ENCODE measurements at regions not wholly inside any gene's neighbourhood (a gene's known extent, or its start where the extent isn't known, plus 50 kb on each side); places are given as distances from the start of the nearest gene placed in this dataset.
A peak's percentile ranks its signal among the peaks of the same experiment; 100 is the strongest.

DNA sequence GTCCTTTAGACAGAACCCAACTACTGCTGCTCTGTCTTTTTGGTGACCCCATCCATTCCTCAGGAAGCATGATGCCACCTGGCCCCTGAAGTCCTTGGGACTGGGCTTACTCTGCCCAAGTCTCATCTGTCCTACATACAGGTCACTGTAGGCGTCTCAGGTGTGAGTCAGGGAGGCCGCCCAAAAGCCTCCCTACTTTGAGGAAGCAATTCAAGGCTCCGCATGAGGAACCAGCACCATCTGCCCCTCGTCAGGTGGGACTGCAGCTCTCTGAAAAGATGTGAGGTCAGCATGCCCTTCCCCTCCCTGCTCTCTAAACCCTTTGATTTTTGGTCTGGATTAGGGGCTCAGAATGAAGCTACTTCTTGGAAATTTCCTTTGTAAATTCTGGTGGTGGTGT lies 354.8 kb downstream of the CXCL12 start:
- no peaks in the 10 kb centered on the region for H3K9me3 ChIP-seq (ENCODE audit: insufficient read depth in 2 of 2, low read depth in 1 of 2, low read length in 1 of 2)
- H3K4ac ChIP-seq (replicated peaks; ENCODE audit: insufficient read length, low read depth, low read length): no peak overlapping the region
- no peaks in the 10 kb centered on the region for H3K27me3 ChIP-seq (replicated peaks in 1 of 4; ENCODE audit: control insufficient read depth in 3 of 4, extremely low read depth in 1 of 4, insufficient read depth in 3 of 4, low read length in 3 of 4)
- no peak overlapping the region for H3K4me3 ChIP-seq (ENCODE audit: extremely low read depth in 1 of 4, insufficient read depth in 2 of 4, low read depth in 3 of 4, low read length in 4 of 4)
- peak in 1 of 2 experiments; percentile 44 for DNase-seq (ENCODE audit: low read depth in 1 of 2, low spot score in 2 of 2)
- POLR2A ChIA-PET (ENCODE audit: partially characterized antibody): no interaction called here
- H3K14ac ChIP-seq (ENCODE audit: insufficient read length): no peak overlapping the region
- CTCF ChIA-PET (ENCODE audit: partially characterized antibody): interaction anchor here (0.7 to 2.2 kb wide), 9 partner anchors 8 to 359 kb away, joined by 3 to 7 read pairs (median 5); no protein-coding TSS in a partner anchor
- no peaks in the 10 kb centered on the region for H3K79me2 ChIP-seq (ENCODE audit: control insufficient read depth in 1 of 2, insufficient read depth in 2 of 2, low read length in 2 of 2)
- no peak overlapping the region for H3K56ac ChIP-seq (replicated peaks; ENCODE audit: insufficient read length, low read depth, low read length)
- no peak overlapping the region for H3K18ac ChIP-seq (ENCODE audit: extremely low read depth, low read length)
- no peaks in the 10 kb centered on the region for H3K4me1 ChIP-seq (replicated peaks in 1 of 4; ENCODE audit: control insufficient read depth in 3 of 4, insufficient read depth in 4 of 4, low read length in 3 of 4)
- no peaks in the 10 kb centered on the region for H3K36me3 ChIP-seq (ENCODE audit: control insufficient read depth in 2 of 4, insufficient read depth in 4 of 4, low read length in 3 of 4)
- H2BK12ac ChIP-seq (ENCODE audit: low read depth, low read length): no peak overlapping the region
- no peak overlapping the region for H2AFZ ChIP-seq (ENCODE audit: low read length)
- H2BK20ac ChIP-seq (ENCODE audit: low read length): no peak overlapping the region
- no peaks in the 10 kb centered on the region for H4K20me1 ChIP-seq (replicated peaks in 1 of 2; ENCODE audit: control insufficient read depth in 1 of 2, insufficient read depth in 2 of 2, low read length in 2 of 2)
- WGBS, 2 experiments (ENCODE audit: extremely low coverage in 1 of 2, insufficient coverage in 1 of 2, insufficient read length in 1 of 2, insufficient replicate concordance in 2 of 2, low coverage in 1 of 2, low lambda C conversion rate in 2 of 2, missing lambda C conversion rate in 1 of 2): 96% methylated on average over 4 of the region's 4 CpGs; no CpG with 5 or more reads in 1 of the 2 experiments
- no peak overlapping the region for H4K91ac ChIP-seq (replicated peaks; ENCODE audit: insufficient read length, low read length)
- H3K4me2 ChIP-seq (ENCODE audit: insufficient read depth in 1 of 2, low read depth in 2 of 2, low read length in 2 of 2): no peak overlapping the region
- H4K5ac ChIP-seq (ENCODE audit: insufficient read length, low read depth, low read length): no peak overlapping the region
- H3K9ac ChIP-seq (replicated peaks in 1 of 4; ENCODE audit: extremely low read depth in 1 of 4, low read depth in 3 of 4, low read length in 3 of 4): no peak overlapping the region
- TF ChIP-seq NANOG (IDR thresholded peaks at IDR 0.05; ENCODE audit: insufficient read depth, low read depth, low read length, poor library complexity, severe bottlenecking) (no peak), RAD21 (IDR thresholded peaks at IDR 0.05 in 1 of 2, conservative IDR thresholded peaks at IDR 0.05 in 1 of 2; ENCODE audit: low read depth in 2 of 2, low read length in 2 of 2) (peak; percentile 81 to 86), CTCF (IDR thresholded peaks at IDR 0.05; ENCODE audit: control extremely low read depth in 1 of 3, insufficient read depth in 1 of 3, low read depth in 1 of 3, low read length in 3 of 3) (peak; percentile 53 to 59 (median 55)), PHF8 (conservative IDR thresholded peaks at IDR 0.05; ENCODE audit: low read depth, low read length) (no peak), SIN3A (conservative IDR thresholded peaks at IDR 0.05 in 1 of 2, IDR thresholded peaks at IDR 0.05 in 1 of 2; ENCODE audit: low read depth in 1 of 2, low read length in 2 of 2) (no peak), CBX5 (IDR thresholded peaks at IDR 0.05; ENCODE audit: low read depth, low read length) (no peak)
- TF ChIP-seq, protein P1, sequence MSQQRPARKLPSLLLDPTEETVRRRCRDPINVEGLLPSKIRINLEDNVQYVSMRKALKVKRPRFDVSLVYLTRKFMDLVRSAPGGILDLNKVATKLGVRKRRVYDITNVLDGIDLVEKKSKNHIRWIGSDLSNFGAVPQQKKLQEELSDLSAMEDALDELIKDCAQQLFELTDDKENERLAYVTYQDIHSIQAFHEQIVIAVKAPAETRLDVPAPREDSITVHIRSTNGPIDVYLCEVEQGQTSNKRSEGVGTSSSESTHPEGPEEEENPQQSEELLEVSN (IDR thresholded peaks at IDR 0.05): peak; percentile 31; the same call in 1 of the 2 replicates
- TF ChIP-seq, protein P2, sequence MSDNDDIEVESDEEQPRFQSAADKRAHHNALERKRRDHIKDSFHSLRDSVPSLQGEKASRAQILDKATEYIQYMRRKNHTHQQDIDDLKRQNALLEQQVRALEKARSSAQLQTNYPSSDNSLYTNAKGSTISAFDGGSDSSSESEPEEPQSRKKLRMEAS (IDR thresholded peaks at IDR 0.05): peak; percentile 70
- H3K79me1 ChIP-seq (ENCODE audit: low read depth, low read length): no peaks in the 10 kb centered on the region
- no peak overlapping the region for H3K23ac ChIP-seq (ENCODE audit: insufficient read length)
- no peak overlapping the region for H2BK15ac ChIP-seq (ENCODE audit: low read length)
- H4K8ac ChIP-seq (ENCODE audit: extremely low read depth, insufficient read depth, low read length): no peak overlapping the region
- H3K23me2 ChIP-seq (ENCODE audit: low read depth, low read length): no peaks in the 10 kb centered on the region
- no peak for FAIRE-seq
- no peak overlapping the region for H2BK5ac ChIP-seq (ENCODE audit: low read depth, low read length)
- H2BK120ac ChIP-seq (replicated peaks; ENCODE audit: low read depth, low read length): no peak overlapping the region
- no peak overlapping the region for H2AK5ac ChIP-seq (ENCODE audit: low read depth, low read length)
- no peak overlapping the region for H3K27ac ChIP-seq (ENCODE audit: low read depth, low read length)

Measured in H1 (cell line).